HG03135 (cell line): ENCODE measurements at regions not wholly inside any gene's neighbourhood (a gene's known extent, or its start where the extent isn't known, plus 50 kb on each side); places are given as distances from the start of the nearest gene placed in this dataset.
"Not testable (repeated sequence)": the region's sequence is repeated elsewhere in the genome, so short reads cannot be mapped to it uniquely, and the experiment has no call there.

ENCODE experiments used
- ATAC-seq: cut with Tn5 transposase; IDR thresholded peaks from one replicate; pipeline ENCODE4 v1.9.1; 2021; ENCODE audit warnings: mild to moderate bottlenecking, moderate library complexity; ENCODE audit not compliant: unreplicated experiment

DNA sequence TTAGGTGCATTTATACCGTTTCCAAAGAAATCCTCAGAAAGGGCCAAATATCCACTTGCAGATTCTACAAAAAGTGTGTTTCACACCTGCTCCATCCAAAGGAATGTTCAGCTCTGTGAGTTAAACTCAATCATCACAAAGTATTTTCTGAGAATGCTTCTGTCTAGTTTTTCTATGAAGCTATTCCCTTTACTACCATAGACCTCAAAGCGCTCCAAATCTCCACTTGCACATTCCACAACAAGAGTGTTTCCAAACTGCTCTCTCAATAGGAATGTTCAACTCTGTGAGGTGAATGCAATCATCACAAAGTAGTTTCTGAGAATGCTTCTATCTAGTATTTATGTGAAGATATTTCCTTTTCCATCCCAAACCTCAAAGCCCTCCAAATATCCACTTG, 412.7 kb upstream of the WSB1 start:
- not testable (repeated sequence) for ATAC-seq

DNA sequence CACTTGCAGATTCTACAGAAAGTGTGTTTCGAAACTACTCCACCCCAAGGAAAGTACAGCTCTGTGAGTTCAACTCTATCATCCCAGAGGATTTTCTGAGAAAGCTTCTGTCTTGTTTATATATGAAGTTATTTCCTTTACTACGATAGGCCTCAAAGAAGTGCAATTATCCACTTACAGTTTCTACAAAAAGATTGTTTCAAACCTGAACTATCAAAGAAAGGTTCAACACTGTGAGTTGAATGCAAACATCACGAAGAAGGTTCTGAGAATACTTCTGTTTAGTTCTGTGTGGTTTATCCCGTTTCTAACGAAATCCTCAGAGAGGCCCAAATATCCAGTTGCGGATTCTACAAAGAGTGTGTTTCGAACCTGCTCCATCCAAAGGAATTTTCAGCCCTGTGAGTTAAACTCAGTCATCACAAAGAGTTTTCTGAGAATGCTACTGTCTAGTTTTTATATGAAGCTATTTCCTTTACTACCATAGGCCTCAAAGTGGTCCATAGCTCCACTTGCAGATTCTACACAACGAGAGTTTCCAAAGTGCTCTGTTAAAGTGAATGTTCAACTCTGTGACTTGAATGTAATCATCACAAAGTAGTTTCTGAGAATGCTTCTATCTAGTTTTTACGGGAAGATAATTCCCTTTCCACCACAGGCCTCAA, 411.7 kb upstream of the WSB1 start:
- ATAC-seq, result peak; percentile 66

DNA sequence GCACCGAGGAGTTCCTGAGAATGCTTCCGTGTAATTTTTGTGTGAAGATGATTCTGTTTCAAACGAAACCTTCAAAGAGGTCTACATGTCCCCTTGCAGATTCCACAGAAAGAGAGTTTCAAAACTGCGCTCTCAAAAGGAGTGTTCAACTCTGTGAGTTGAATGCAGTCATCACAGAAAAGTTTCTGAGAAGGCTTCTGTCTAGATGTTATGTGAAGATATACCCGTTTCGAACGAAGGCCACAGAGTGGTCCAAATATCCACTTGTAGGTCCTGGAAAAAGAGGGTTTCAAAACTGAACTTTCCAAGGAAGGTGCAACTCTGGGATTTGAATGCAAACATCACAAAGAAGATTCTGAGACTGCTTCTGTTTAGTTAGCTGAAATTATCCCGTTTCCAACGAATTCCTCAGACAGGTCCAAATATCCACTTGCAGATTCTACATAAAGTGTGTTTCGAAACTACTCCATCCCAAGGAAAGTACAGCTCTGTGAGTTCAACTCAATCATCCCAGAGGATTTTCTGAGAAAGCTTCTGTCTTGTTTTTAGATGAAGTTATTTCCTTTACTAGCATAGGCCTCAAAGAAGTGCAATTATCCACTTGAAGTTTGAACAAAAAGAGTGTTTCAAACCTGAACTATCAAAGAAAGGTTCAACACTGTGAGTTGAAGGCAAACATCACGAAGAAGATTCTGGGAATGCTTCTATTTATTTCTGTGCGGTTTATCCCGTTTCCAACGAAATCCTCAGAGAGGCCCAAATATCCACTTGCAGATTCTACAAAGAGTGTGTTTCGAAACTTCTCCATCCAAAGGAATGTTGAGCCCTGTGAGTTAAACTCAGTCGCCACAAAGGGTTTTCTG, 409.8 kb upstream of the WSB1 start:
- not testable (repeated sequence) for ATAC-seq

DNA sequence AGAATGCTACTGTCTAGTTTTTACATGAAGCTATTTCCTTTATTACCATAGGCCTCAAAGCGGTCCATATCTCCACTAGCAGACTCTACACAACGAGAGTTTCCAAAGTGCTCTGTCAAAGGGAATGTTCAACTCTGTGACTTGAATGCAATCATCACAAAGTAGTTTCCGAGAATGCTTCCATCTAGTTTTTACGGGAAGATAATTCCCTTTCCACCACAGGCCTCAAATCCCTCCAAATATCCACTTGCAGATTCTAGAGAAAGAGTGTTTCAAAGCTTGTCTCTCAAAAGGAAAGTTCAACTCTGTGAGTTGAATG, 409.2 kb upstream of the WSB1 start:
- ATAC-seq, result not testable (repeated sequence)

DNA sequence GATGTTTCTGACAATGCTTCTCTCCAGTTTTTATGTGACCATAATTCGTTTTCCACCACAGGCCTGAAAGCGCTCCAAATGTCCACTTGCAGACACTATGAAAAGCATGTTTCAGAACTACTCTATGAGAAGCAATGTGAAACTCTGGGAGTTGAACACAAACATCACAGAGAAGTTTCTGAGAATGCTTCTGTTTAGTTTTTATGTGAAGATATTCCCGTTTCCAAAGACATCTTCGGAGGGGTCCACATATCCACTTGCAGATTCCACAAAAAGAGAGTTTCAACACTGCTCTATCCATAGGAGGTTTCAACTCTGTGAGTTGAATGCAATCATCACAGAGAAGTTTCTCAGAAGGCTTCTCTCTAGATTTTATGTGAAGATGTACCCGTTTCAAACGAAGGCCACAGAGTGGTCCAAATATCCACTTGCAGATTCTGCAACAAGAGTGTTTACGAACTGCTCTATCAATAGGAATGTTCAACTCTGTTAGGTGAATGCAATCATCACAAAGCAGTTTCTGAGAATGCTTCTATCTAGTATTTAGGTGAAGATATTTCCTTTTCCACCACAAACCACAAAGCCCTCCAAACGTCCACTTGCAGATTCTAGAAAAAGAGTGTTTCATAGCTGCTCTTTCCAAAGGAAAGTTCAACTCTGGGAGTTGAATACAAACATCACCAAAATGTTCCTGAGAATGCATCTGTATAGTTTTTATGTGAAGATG, 408.5 kb upstream of the WSB1 start:
- ATAC-seq, result not testable (repeated sequence)
